Upper lobe of left lung (tissue), 4 donors: ENCODE measurements at regions not wholly inside any gene's neighbourhood (a gene's known extent, or its start where the extent isn't known, plus 50 kb on each side); places are given as distances from the start of the nearest gene placed in this dataset.

ENCODE experiments used
- POLR2A ChIP-seq, 4 donors: fragments of 450-650 bp; IDR thresholded peaks; one replicate each; pipeline ENCODE4 v1.5.1; 2016 to 2017; ENCODE audit warnings: antibody characterized with exemption in 4 of 4, mild to moderate bottlenecking in 2 of 4
- TF ChIP-seq, protein P1 (sequence below), 6 experiments: fragments of 450-650 bp in 4 of 6; fragments of 200-600 bp in 2 of 6; sonication (generic) in 2 of 6; IDR thresholded peaks; one replicate each; pipeline ENCODE4 v1.5.1; 2016 to 2019; ENCODE audit warnings: antibody characterized with exemption in 6 of 6

DNA sequence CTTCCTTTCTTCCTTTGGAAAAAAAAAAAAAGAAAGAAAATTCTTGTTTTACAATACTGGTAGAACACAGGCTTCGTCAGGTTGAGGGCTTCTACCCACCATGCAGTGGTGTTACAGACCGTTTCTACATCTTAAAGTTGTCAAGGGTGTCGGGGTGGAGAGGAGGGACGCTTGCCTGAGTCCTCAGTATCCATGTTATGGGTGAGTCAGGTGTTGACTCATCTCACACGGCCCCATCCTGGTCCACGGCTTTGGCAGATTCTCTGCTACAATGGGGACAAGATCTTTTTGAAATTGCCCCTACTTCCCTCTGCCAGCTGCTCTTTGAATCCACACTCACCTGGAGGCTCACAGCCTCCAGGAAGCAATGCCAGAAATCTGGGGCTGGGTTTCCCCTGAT, 310.3 kb upstream of the ZFP42 start:
- TF ChIP-seq, protein P1, sequence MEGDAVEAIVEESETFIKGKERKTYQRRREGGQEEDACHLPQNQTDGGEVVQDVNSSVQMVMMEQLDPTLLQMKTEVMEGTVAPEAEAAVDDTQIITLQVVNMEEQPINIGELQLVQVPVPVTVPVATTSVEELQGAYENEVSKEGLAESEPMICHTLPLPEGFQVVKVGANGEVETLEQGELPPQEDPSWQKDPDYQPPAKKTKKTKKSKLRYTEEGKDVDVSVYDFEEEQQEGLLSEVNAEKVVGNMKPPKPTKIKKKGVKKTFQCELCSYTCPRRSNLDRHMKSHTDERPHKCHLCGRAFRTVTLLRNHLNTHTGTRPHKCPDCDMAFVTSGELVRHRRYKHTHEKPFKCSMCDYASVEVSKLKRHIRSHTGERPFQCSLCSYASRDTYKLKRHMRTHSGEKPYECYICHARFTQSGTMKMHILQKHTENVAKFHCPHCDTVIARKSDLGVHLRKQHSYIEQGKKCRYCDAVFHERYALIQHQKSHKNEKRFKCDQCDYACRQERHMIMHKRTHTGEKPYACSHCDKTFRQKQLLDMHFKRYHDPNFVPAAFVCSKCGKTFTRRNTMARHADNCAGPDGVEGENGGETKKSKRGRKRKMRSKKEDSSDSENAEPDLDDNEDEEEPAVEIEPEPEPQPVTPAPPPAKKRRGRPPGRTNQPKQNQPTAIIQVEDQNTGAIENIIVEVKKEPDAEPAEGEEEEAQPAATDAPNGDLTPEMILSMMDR (IDR thresholded peaks at IDR 0.05): no peak
- no peak for TF ChIP-seq POLR2A (IDR thresholded peaks at IDR 0.05)
